Astrocyte of the spinal cord (primary cell): ENCODE measurements at regions not wholly inside any gene's neighbourhood (a gene's known extent, or its start where the extent isn't known, plus 50 kb on each side); places are given as distances from the start of the nearest gene placed in this dataset.

Experiments
- DNase-seq: peaks from one replicate; pipeline ENCODE4 v3.0.0; 2011; ENCODE audit warnings: low read depth, low spot score
- H3K4me3 ChIP-seq: 2 replicates; pipeline ENCODE4 v1.5.1; 2011; ENCODE audit warnings: low read depth, mild to moderate bottlenecking, low read length, moderate library complexity
- in situ Hi-C: cut with HindIII; loops from 2 replicates; pipeline ENCODE4 v1.10.0; 2017; ENCODE audit warnings: low sequenced_read_pairs
- TF ChIP-seq, protein P1 (sequence below): IDR thresholded peaks from 2 replicates; pipeline ENCODE4 v1.5.1; 2012; ENCODE audit warnings: low read depth, mild to moderate bottlenecking, low read length, inconsistent platforms

DNA sequence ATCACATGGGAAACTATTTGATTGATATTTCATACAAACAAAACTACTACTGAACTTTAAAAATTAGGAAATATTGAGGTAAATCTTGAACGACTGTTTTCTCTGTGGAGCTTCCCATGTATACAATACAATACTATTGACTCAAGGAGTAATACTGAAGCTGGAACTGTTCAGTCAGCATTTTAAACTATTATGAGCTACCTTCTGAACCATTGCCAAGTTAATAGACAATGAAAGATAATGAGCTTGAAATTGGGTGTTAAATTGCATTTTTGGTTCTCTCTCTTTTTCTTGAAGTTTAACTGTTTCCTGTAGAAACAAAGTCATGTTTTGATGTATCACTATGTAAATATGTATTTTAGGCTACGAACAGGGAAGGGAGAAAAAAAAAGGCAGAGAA lies 569.2 kb downstream of the ZEB2 start:
- in situ Hi-C loops, result no loop called here
- no peak overlapping the region for H3K4me3 ChIP-seq
- no peak for DNase-seq
- TF ChIP-seq, protein P1, sequence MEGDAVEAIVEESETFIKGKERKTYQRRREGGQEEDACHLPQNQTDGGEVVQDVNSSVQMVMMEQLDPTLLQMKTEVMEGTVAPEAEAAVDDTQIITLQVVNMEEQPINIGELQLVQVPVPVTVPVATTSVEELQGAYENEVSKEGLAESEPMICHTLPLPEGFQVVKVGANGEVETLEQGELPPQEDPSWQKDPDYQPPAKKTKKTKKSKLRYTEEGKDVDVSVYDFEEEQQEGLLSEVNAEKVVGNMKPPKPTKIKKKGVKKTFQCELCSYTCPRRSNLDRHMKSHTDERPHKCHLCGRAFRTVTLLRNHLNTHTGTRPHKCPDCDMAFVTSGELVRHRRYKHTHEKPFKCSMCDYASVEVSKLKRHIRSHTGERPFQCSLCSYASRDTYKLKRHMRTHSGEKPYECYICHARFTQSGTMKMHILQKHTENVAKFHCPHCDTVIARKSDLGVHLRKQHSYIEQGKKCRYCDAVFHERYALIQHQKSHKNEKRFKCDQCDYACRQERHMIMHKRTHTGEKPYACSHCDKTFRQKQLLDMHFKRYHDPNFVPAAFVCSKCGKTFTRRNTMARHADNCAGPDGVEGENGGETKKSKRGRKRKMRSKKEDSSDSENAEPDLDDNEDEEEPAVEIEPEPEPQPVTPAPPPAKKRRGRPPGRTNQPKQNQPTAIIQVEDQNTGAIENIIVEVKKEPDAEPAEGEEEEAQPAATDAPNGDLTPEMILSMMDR, result no peak

- DNase-seq, result no peak
- TF ChIP-seq, protein P1, result no peak
- in situ Hi-C loops, result no loop called here
- no peak overlapping the region for H3K4me3 ChIP-seq
Measured at GRCh38 chr2:143949121-143949848, 570.6 kb downstream of the ZEB2 start.

- DNase-seq, result no peak
- TF ChIP-seq, protein P1, result no peak
- in situ Hi-C loops, result no loop called here
- no peak overlapping the region for H3K4me3 ChIP-seq
Measured at GRCh38 chr2:143948710-143949109, 571.2 kb downstream of the ZEB2 start.

DNA sequence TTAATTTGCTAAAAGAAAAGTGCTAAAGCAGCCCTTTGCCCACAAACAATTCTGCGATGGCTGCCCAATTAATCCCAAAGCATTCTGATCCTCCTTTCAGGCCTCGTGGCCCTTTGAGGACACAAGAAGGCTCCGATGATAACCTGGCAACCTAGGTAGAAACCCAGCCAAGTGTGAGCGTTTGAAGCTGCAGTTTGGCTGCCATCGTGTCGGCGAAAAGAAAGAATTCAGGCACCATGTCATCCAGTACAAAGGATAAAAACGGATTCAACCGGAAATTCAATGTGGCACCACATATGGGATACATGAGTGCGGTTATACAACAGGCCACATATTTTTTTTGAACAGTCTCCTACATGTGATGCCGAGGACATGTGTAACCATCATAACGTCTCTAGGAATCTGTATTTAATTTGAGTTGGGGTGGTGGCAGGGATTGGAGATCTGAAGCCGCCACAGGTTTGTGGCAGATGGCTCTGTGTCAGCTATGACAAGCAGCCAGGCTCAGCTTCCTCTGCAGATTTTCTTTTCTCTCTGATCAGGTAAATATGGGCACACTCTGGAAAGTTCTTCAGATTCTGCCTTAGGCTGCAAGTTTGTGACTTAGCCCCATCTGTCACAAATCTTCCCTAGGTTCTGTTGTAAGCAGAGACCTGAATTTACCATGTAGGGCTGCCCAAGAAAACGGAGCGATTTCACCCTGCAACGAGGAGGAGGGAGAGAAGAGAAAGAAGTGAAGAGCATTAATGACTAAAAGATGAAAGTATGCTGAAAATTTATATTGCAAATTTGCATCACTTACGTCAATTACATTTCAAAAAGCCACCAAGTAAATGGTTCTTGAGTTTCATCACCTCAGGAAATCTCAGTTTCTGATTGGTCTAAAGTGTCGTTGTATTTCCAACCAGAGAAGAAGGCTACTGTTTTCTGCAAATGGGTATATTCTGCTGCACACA lies 573.2 kb downstream of the ZEB2 start:
- in situ Hi-C loops, result no loop called here
- no peak overlapping the region for H3K4me3 ChIP-seq
- TF ChIP-seq, protein P1, result no peak
- DNase-seq, result no peak

DNA sequence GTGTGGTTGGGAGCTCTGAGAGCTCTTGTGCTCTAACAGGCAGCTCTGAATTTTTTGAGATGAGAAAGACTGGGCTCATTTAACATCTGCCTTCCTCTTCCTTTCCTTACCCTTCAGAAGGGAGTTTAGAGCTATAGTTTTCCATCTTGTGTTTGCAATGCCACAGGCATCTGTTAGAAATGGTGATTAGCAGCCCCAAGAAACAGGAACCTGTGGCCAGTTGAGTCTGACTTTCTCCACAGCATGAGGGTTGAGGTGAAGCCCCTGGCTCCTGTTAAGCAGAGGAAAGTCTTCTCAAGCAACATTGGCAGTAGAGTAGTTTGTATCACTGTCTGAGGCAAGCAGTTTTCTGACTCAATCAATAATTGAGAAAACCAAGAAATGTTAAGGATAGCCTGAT lies 577.4 kb downstream of the ZEB2 start:
- no peak overlapping the region for H3K4me3 ChIP-seq
- in situ Hi-C loops, result no loop called here
- TF ChIP-seq, protein P1, result no peak
- DNase-seq, result no peak

- H3K4me3 ChIP-seq, result no peak overlapping the region
- no peak for DNase-seq
- TF ChIP-seq, protein P1, result no peak
- in situ Hi-C loops, result no loop called here
Measured at GRCh38 chr2:143940720-143941119, 579.2 kb downstream of the ZEB2 start.
